IMR-90 (cell line): ENCODE measurements at regions not wholly inside any gene's neighbourhood (a gene's known extent, or its start where the extent isn't known, plus 50 kb on each side); places are given as distances from the start of the nearest gene placed in this dataset.

Experiments used
- ATAC-seq: fragments of 200-7000 bp; cut with Tn5 transposase; 2 replicates; pipeline ENCODE4 v1.9.1; 2020; ENCODE audit warnings: low read depth, mild to moderate bottlenecking, moderate library complexity
- BruUV-seq: library from RNA; stranded (reverse); fragments of 400-500 nt; replicated peaks from 2 replicates; lab custom pipeline; 2021; lab: Mats Ljungman, UMichigan
- CTCF ChIA-PET: fragments of 300-600 bp; formaldehyde crosslinking; extraction: SDS; loops from one replicate; lab custom pipeline; 2021; ENCODE audit warnings: antibody characterized with exemption; lab: Yijun Ruan, JAX
- POLR2A ChIA-PET: fragments of 300-600 bp; sonication (Branson Sonifier 250); formaldehyde crosslinking; loops from one replicate; lab custom pipeline; 2022; ENCODE audit warnings: antibody characterized with exemption; ENCODE audit not compliant: unreplicated experiment; lab: Charles Lee
- DNase-seq: peaks from one replicate; pipeline ENCODE4 v3.0.0; 2013
- H2AFZ ChIP-seq: replicated peaks from 2 replicates; pipeline ENCODE3; 2013; ENCODE audit warnings: low read length, mild to moderate bottlenecking; ENCODE audit not compliant: poor library complexity
- H2AK5ac ChIP-seq: 2 replicates; pipeline ENCODE4 v1.6.1; 2013; ENCODE audit warnings: low read depth, low read length, inconsistent platforms
- H2AK9ac ChIP-seq: replicated peaks from 2 replicates; pipeline ENCODE3; 2013; ENCODE audit warnings: mild to moderate bottlenecking, low read depth, low read length, moderate library complexity; ENCODE audit not compliant: poor library complexity
- H2BK120ac ChIP-seq: 2 replicates; pipeline ENCODE4 v1.6.1; 2013; ENCODE audit warnings: low read depth, low read length, inconsistent platforms
- H2BK15ac ChIP-seq: 3 replicates; pipeline ENCODE4 v1.6.1; 2013; ENCODE audit warnings: low read depth, low read length, inconsistent platforms
- H2BK20ac ChIP-seq: 2 replicates; pipeline ENCODE4 v1.6.1; 2013; ENCODE audit warnings: low read depth, mild to moderate bottlenecking, inconsistent platforms, low read length, moderate library complexity
- H2BK5ac ChIP-seq: 2 replicates; pipeline ENCODE4 v1.6.1; 2013; ENCODE audit warnings: mild to moderate bottlenecking, low read depth, low read length, inconsistent platforms; ENCODE audit not compliant: poor library complexity, severe bottlenecking
- H3K14ac ChIP-seq: replicated peaks from 2 replicates; pipeline ENCODE4 v1.6.1; 2013; ENCODE audit warnings: low read depth, low read length, inconsistent platforms
- H3K18ac ChIP-seq: 2 replicates; pipeline ENCODE4 v1.6.1; 2013; ENCODE audit warnings: low read depth, low read length, control low read depth
- H3K23ac ChIP-seq: 2 replicates; pipeline ENCODE4 v1.6.1; 2013; ENCODE audit warnings: low read depth, low read length, inconsistent platforms
- H3K27ac ChIP-seq: 2 replicates; pipeline ENCODE4 v1.5.1; 2013; ENCODE audit warnings: mild to moderate bottlenecking, control low read depth, low read length; ENCODE audit not compliant: insufficient read depth
- H3K27me3 ChIP-seq: 2 replicates; pipeline ENCODE4 v1.6.1; 2013; ENCODE audit warnings: low read length; ENCODE audit not compliant: control insufficient read depth, insufficient read depth
- H3K36me3 ChIP-seq: 2 replicates; pipeline ENCODE4 v1.6.1; 2013; ENCODE audit warnings: low read length, mixed read lengths; ENCODE audit not compliant: control insufficient read depth, insufficient read depth
- H3K4ac ChIP-seq: 2 replicates; pipeline ENCODE4 v1.6.1; 2013; ENCODE audit warnings: low read depth, low read length, inconsistent platforms
- H3K4me1 ChIP-seq: 2 replicates; pipeline ENCODE4 v1.6.1; 2013; ENCODE audit warnings: low read length, mixed read lengths; ENCODE audit not compliant: control insufficient read depth, insufficient read depth
- H3K4me2 ChIP-seq: 2 replicates; pipeline ENCODE4 v1.6.1; 2013; ENCODE audit warnings: low read depth, mild to moderate bottlenecking, control low read depth, low read length, moderate library complexity
- H3K4me3 ChIP-seq: 2 replicates; pipeline ENCODE4 v1.5.1; 2013; ENCODE audit warnings: low read depth, mild to moderate bottlenecking, control low read depth, low read length, moderate library complexity; ENCODE audit not compliant: insufficient read depth
- H3K56ac ChIP-seq: 2 replicates; pipeline ENCODE4 v1.6.1; 2013; ENCODE audit warnings: low read length, inconsistent platforms; ENCODE audit not compliant: insufficient read depth; ENCODE audit errors: extremely low read depth
- H3K79me1 ChIP-seq, 2 experiments: 2 replicates each; pipeline ENCODE4 v1.6.1; 2013; ENCODE audit warnings: low read length in 2 of 2, inconsistent platforms in 1 of 2, low read depth in 1 of 2
- H3K9ac ChIP-seq: 2 replicates; pipeline ENCODE4 v1.6.1; 2013; ENCODE audit warnings: low read depth, low read length, control low read depth
- H3K9me1 ChIP-seq: 2 replicates; pipeline ENCODE4 v1.6.1; 2013; ENCODE audit warnings: low read length, inconsistent platforms; ENCODE audit not compliant: insufficient read depth
- H3K9me3 ChIP-seq: 2 replicates; pipeline ENCODE4 v1.6.1; 2013; ENCODE audit warnings: low read length; ENCODE audit not compliant: control insufficient read depth, insufficient read depth
- H4K20me1 ChIP-seq: 2 replicates; pipeline ENCODE4 v1.6.1; 2013; ENCODE audit warnings: low read length, inconsistent platforms; ENCODE audit not compliant: insufficient read depth
- H4K5ac ChIP-seq: 2 replicates; pipeline ENCODE4 v1.6.1; 2013; ENCODE audit warnings: mild to moderate bottlenecking, low read depth, low read length, control low read depth
- H4K8ac ChIP-seq, 2 experiments: 2 replicates each; pipeline ENCODE4 v1.6.1; 2013; ENCODE audit warnings: low read depth in 2 of 2, low read length in 2 of 2, control low read depth in 1 of 2, inconsistent platforms in 1 of 2
- H4K91ac ChIP-seq: 2 replicates; pipeline ENCODE4 v1.6.1; 2013; ENCODE audit warnings: low read depth, low read length, inconsistent platforms; ENCODE audit not compliant: insufficient read depth
- BHLHE40 ChIP-seq: fragments of 150-350 bp; IDR thresholded peaks from 2 replicates; pipeline ENCODE4 v1.6.1; 2016; ENCODE audit warnings: mild to moderate bottlenecking, low read depth, low read length
- CEBPB ChIP-seq: IDR thresholded peaks from 2 replicates; pipeline ENCODE4 v1.6.1; 2012; ENCODE audit warnings: low read depth, low read length, improper control_type of control experiment
- MAFK ChIP-seq: IDR thresholded peaks from 2 replicates; pipeline ENCODE4 v1.6.1; 2012; ENCODE audit warnings: low read depth, low read length, improper control_type of control experiment
- MAZ ChIP-seq: IDR thresholded peaks from 2 replicates; pipeline ENCODE4 v1.6.1; 2012; ENCODE audit warnings: low read depth, mild to moderate bottlenecking, low read length, improper control_type of control experiment, moderate library complexity, borderline replicate concordance
- MXI1 ChIP-seq: IDR thresholded peaks from 2 replicates; pipeline ENCODE4 v1.6.1; 2012; ENCODE audit warnings: low read depth, mild to moderate bottlenecking, low read length, moderate library complexity, borderline replicate concordance
- POLR2A ChIP-seq: IDR thresholded peaks from 2 replicates; pipeline ENCODE4 v1.6.1; 2012; ENCODE audit warnings: mild to moderate bottlenecking, low read depth, low read length
- RAD21 ChIP-seq: IDR thresholded peaks from 2 replicates; pipeline ENCODE4 v1.6.1; 2012; ENCODE audit warnings: low read length, improper control_type of control experiment
- USF2 ChIP-seq: fragments of 150-350 bp; IDR thresholded peaks from 2 replicates; pipeline ENCODE4 v1.6.1; 2017; ENCODE audit warnings: mild to moderate bottlenecking, antibody characterized with exemption, low read length, low read depth
- WGBS, 2 experiments: methylation state at CpG; one replicate each; pipeline versions ENCODE4 v1.1.5 to v1.1.7; 2013; ENCODE audit warnings: missing lambda C conversion rate in 2 of 2; ENCODE audit not compliant: insufficient read length in 1 of 2; ENCODE audit errors: extremely low coverage in 2 of 2; 5-methylcytosine and 5-hydroxymethylcytosine counted together
- dilution Hi-C: fragments of 300-500 bp; cut with HindIII; formaldehyde crosslinking; loops from one replicate; pipeline ENCODE4 v1.14.3; 2018; ENCODE audit warnings: low sequenced_read_pairs; ENCODE audit not compliant: unreplicated experiment
- in situ Hi-C: fragments of 300-500 bp; cut with MboI; formaldehyde crosslinking; loops from 3 replicates; pipeline ENCODE4 v1.14.3; 2019; ENCODE audit warnings: low sequenced_read_pairs, inconsistent platforms, mixed read lengths
- intact Hi-C: fragments of 100-400 bp; cut with micrococcal nuclease; formaldehyde crosslinking; loops from 2 replicates; pipeline ENCODE4 v1.10.0; 2022

GRCh38 chr10:83666762-83667161, 472.5 kb upstream of the GHITM start:
- intact Hi-C loops = no loop called here
- H4K5ac ChIP-seq = no peak overlapping the region
- 59% methylated on average over 2 of the region's 3 CpGs; no CpG with 5 or more reads in 1 of the 2 experiments for WGBS, 2 experiments
- H3K9me1 ChIP-seq = no peaks in the 10 kb centered on the region
- DNase-seq = no peak
- no peak overlapping the region for H3K14ac ChIP-seq
- no peak overlapping the region for H2BK20ac ChIP-seq
- no peak overlapping the region for H3K4ac ChIP-seq
- no peak overlapping the region for H3K4me3 ChIP-seq
- H3K36me3 ChIP-seq = no peaks in the 10 kb centered on the region
- H3K4me1 ChIP-seq = no peaks in the 10 kb centered on the region
- H3K4me2 ChIP-seq = no peak overlapping the region
- in situ Hi-C loops = no loop called here
- TF ChIP-seq MAFK (no peak), POLR2A (no peak), BHLHE40 (no peak), RAD21 (no peak), MAZ (no peak), USF2 (no peak), CEBPB (no peak), MXI1 (no peak)
- no peak overlapping the region for H3K9ac ChIP-seq
- H4K20me1 ChIP-seq = no peaks in the 10 kb centered on the region
- H2BK5ac ChIP-seq = no peak overlapping the region
- H2AK9ac ChIP-seq = no peak overlapping the region
- H3K56ac ChIP-seq = no peak overlapping the region
- H4K8ac ChIP-seq = no peak overlapping the region
- H3K27me3 ChIP-seq = no peaks in the 10 kb centered on the region
- no peaks in the 10 kb centered on the region for H3K79me1 ChIP-seq
- CTCF ChIA-PET = no interaction called here
- H2BK120ac ChIP-seq = no peak overlapping the region
- no peak for ATAC-seq
- no peak overlapping the region for H3K27ac ChIP-seq
- dilution Hi-C loops = no loop called here
- H2BK15ac ChIP-seq = no peak overlapping the region
- H3K9me3 ChIP-seq = peaks cover 2% of the 10 kb centered on the region; the same call in 1 of the 2 replicates
- no peak overlapping the region for H2AFZ ChIP-seq
- POLR2A ChIA-PET = no interaction called here
- no peak overlapping the region for H4K91ac ChIP-seq
- no peak overlapping the region for H2AK5ac ChIP-seq
- H3K23ac ChIP-seq = no peak overlapping the region
- BruUV-seq = no TSS peak
- no peak overlapping the region for H3K18ac ChIP-seq
